H1 (cell line): ENCODE measurements at regions not wholly inside any gene's neighbourhood (a gene's known extent, or its start where the extent isn't known, plus 50 kb on each side); places are given as distances from the start of the nearest gene placed in this dataset.

Experiments
- BRCA1 ChIP-seq: IDR thresholded peaks from 2 replicates; pipeline ENCODE4 v1.6.1; 2012; ENCODE audit warnings: low read depth, low read length, improper control_type of control experiment
- CEBPB ChIP-seq: IDR thresholded peaks from 2 replicates; pipeline ENCODE4 v1.6.1; 2012; ENCODE audit warnings: low read depth, low read length
- CTBP2 ChIP-seq: IDR thresholded peaks from 2 replicates; pipeline ENCODE4 v1.7.0; 2011; ENCODE audit warnings: borderline replicate concordance, mild to moderate bottlenecking, moderate library complexity, mixed read lengths, low read length; ENCODE audit not compliant: insufficient read depth, insufficient read length
- HDAC2 ChIP-seq, 2 experiments: fragments of 300-600 bp in 1 of 2; sonication (generic) in 1 of 2; IDR thresholded peaks; 2 replicates each; pipeline ENCODE4 v1.6.1; 2011 to 2012; ENCODE audit warnings: low read depth in 2 of 2, low read length in 2 of 2, mild to moderate bottlenecking in 2 of 2, moderate library complexity in 2 of 2, borderline replicate concordance in 1 of 2, inconsistent platforms in 1 of 2
- JUND ChIP-seq: IDR thresholded peaks from 2 replicates; pipeline ENCODE4 v1.6.1; 2011; ENCODE audit warnings: mild to moderate bottlenecking, improper control_type of control experiment, low read length
- KDM1A ChIP-seq: fragments of 200-600, 300-600 bp; sonication (generic); IDR thresholded peaks from 2 replicates; pipeline ENCODE4 v1.7.1; 2016; ENCODE audit warnings: mild to moderate bottlenecking, low read length, borderline replicate concordance
- RNF2 ChIP-seq: fragments of 200-900, 300-1000 bp; sonication (generic); IDR thresholded peaks from 2 replicates; pipeline ENCODE4 v1.7.1; 2016; ENCODE audit warnings: borderline replicate concordance, low read depth, mild to moderate bottlenecking, antibody characterized with exemption, low read length; ENCODE audit not compliant: poor library complexity, severe bottlenecking; ENCODE audit errors: missing control alignments
- SAP30 ChIP-seq: fragments of 300-600 bp; sonication (generic); IDR thresholded peaks from 2 replicates; pipeline ENCODE4 v1.7.1; 2012; ENCODE audit warnings: low read length, moderate library complexity, mild to moderate bottlenecking, inconsistent platforms; ENCODE audit not compliant: insufficient read depth, insufficient replicate concordance
- SP1 ChIP-seq: IDR thresholded peaks from 2 replicates; pipeline ENCODE4 v1.6.1; 2011; ENCODE audit warnings: low read depth, low read length
- SP2 ChIP-seq: IDR thresholded peaks from 2 replicates; pipeline ENCODE4 v1.6.1; 2012; ENCODE audit warnings: mild to moderate bottlenecking, low read length, inconsistent platforms
- SUZ12 ChIP-seq: fragments of 200-600 bp; sonication (generic); IDR thresholded peaks from 2 replicates; pipeline ENCODE4 v1.6.1; 2012; ENCODE audit warnings: mild to moderate bottlenecking, inconsistent platforms, low read length, moderate library complexity, mixed read lengths
- TF ChIP-seq, protein P1 (sequence below), 3 experiments: IDR thresholded peaks; 1 replicate in 2 of 3; 2 replicates in 1 of 3; pipeline versions ENCODE4 v1.5.1 to v1.6.1; 2011; ENCODE audit warnings: low read length in 3 of 3, mild to moderate bottlenecking in 3 of 3, inconsistent platforms in 2 of 3, low read depth in 1 of 3, moderate library complexity in 1 of 3; ENCODE audit not compliant: insufficient read depth in 1 of 3; ENCODE audit errors: control extremely low read depth in 1 of 3
- TF ChIP-seq, protein P2 (sequence below): IDR thresholded peaks from 2 replicates; pipeline ENCODE4 v1.6.1; 2012; ENCODE audit warnings: low read length, inconsistent platforms

DNA sequence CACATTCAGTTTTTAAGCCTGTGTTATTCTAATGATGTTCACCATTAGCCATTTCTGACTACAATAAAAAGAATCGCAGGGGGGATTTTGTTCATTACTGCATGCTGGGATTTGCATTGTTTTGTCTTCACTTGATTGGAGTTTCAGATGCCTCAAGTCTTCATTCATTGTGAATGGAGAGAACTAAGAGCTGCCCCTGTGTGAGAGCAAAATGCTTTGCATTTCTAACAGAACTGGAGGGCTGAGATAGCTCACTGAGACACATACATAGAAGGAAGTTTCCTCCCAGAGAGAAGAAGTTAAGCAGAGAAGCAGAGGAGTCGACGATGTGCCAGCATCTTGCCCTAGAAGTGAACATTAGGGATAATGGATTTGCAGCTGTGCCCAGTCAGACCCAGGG, 113.5 kb upstream of the GATB start (continued):
- TF ChIP-seq BRCA1 (no peak), SAP30 (no peak), SP1 (peak; percentile 67; the same call in 1 of the 2 replicates), RNF2 (no peak), KDM1A (no peak), HDAC2 (IDR thresholded peaks at IDR 0.05; ENCODE audit: borderline replicate concordance in 1 of 2, low read depth in 2 of 2, low read length in 2 of 2) (peak in 1 of 2 experiments; percentile 86; a peak in 1 of 4 replicates), SUZ12 (no peak), SP2 (no peak), CTBP2 (no peak), JUND (0 out of 2 replicates have a peak, but pooled peaks have one; percentile 25), CEBPB (no peak)
- TF ChIP-seq, protein P1, sequence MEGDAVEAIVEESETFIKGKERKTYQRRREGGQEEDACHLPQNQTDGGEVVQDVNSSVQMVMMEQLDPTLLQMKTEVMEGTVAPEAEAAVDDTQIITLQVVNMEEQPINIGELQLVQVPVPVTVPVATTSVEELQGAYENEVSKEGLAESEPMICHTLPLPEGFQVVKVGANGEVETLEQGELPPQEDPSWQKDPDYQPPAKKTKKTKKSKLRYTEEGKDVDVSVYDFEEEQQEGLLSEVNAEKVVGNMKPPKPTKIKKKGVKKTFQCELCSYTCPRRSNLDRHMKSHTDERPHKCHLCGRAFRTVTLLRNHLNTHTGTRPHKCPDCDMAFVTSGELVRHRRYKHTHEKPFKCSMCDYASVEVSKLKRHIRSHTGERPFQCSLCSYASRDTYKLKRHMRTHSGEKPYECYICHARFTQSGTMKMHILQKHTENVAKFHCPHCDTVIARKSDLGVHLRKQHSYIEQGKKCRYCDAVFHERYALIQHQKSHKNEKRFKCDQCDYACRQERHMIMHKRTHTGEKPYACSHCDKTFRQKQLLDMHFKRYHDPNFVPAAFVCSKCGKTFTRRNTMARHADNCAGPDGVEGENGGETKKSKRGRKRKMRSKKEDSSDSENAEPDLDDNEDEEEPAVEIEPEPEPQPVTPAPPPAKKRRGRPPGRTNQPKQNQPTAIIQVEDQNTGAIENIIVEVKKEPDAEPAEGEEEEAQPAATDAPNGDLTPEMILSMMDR (IDR thresholded peaks at IDR 0.05; ENCODE audit: control extremely low read depth in 1 of 3, insufficient read depth in 1 of 3, low read depth in 1 of 3, low read length in 3 of 3), result no peak
- TF ChIP-seq, protein P2, sequence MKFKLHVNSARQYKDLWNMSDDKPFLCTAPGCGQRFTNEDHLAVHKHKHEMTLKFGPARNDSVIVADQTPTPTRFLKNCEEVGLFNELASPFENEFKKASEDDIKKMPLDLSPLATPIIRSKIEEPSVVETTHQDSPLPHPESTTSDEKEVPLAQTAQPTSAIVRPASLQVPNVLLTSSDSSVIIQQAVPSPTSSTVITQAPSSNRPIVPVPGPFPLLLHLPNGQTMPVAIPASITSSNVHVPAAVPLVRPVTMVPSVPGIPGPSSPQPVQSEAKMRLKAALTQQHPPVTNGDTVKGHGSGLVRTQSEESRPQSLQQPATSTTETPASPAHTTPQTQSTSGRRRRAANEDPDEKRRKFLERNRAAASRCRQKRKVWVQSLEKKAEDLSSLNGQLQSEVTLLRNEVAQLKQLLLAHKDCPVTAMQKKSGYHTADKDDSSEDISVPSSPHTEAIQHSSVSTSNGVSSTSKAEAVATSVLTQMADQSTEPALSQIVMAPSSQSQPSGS, result no peak
